ENCODE measurements at regions not wholly inside any gene's neighbourhood (a gene's known extent, or its start where the extent isn't known, plus 50 kb on each side); places are given as distances from the start of the nearest gene placed in this dataset.

DNA sequence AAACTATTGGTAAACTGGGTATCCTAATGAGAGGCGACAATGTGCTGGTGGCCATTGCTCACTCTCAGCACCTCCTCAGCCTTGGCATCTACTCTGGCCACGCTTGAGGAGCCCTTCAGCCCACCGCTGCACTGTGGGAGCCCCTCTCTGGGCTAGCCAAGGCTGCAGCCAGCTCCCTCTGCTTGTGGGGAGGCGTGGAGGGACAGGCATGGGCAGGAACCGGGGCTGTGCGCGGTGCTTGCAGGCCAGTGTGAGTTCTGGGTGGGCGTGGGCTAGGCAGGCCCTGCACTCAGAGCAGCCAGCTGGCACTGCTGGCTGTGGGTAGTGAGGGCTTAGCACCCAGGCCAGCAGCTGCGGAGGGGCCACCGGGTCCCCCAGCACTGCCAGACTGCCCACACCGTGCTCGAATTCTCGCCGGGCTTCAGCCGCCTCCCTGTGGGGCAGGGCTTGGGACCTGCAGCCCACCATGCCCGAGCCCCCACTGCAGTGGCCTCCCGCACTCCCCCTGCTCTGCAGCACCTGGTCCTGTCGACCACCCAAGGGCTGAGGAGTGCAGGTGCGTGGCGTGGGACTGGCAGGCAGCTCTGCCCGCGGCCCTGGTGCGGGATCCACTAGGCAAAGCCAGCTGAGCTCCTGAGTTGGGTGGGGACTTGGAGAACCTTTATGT lies 575.9 kb upstream of the ANO3 start:
- Histone ChIP-seq H3K4me3 (ENCODE audit: low read length) (no peak overlapping the region), H3K4me1 (ENCODE audit: insufficient read depth, low read length) (no peaks in the 10 kb centered on the region)
- 88% methylated on average over 23 of the region's 23 CpGs for WGBS

DNA sequence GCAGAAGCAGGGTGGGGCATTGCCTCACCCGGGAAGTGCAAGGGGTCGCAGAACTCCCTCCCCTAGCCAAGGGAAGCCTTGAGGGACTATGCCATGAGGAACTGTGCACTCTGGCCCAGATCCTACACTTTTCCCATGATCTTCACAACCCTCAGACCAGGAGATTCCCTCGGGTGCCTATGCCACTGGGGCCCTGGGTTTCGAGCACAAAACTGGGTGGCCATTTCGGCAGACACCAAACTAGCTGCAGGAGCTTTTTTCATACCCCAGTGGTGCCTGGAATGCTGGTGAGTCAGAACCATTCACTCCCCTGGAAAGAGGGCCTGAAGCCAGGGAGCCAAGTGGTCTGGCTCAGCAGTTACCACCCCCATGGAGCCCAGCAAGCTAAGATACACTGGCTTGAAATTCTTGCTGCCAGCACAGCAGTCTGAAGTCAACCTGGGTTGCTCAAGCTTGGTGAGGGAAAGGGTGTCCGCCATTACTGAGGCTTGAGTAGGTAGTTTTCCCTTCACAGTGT lies 573.7 kb upstream of the ANO3 start:
- H3K27me3 ChIP-seq (ENCODE audit: insufficient read depth, low read length) = no peaks in the 10 kb centered on the region
- H3K9me3 ChIP-seq (ENCODE audit: insufficient read depth, low read depth, low read length) = peaks cover 18% of the 10 kb centered on the region
- H3K36me3 ChIP-seq (ENCODE audit: insufficient read depth, low read length) = no peaks in the 10 kb centered on the region
- no peaks in the 10 kb centered on the region for H3K4me1 ChIP-seq (ENCODE audit: insufficient read depth, low read length)
- no peak overlapping the region for H3K4me3 ChIP-seq (ENCODE audit: low read length)
- no peak overlapping the region for H3K27ac ChIP-seq (ENCODE audit: low read depth, low read length)
- H3K9ac ChIP-seq (ENCODE audit: low read depth, low read length) = no peak overlapping the region
- 87% methylated on average over 6 of the region's 6 CpGs for WGBS

More for the DNA sequence above, 575.9 kb upstream of the ANO3 start:
- H3K27me3 ChIP-seq (ENCODE audit: insufficient read depth, low read length) = no peaks in the 10 kb centered on the region
- no peaks in the 10 kb centered on the region for H3K36me3 ChIP-seq (ENCODE audit: insufficient read depth, low read length)
- H3K9ac ChIP-seq (ENCODE audit: low read depth, low read length) = no peak overlapping the region
- H3K9me3 ChIP-seq (ENCODE audit: insufficient read depth, low read depth, low read length) = peaks cover 18% of the 10 kb centered on the region
- no peak overlapping the region for H3K27ac ChIP-seq (ENCODE audit: low read depth, low read length)

DNA sequence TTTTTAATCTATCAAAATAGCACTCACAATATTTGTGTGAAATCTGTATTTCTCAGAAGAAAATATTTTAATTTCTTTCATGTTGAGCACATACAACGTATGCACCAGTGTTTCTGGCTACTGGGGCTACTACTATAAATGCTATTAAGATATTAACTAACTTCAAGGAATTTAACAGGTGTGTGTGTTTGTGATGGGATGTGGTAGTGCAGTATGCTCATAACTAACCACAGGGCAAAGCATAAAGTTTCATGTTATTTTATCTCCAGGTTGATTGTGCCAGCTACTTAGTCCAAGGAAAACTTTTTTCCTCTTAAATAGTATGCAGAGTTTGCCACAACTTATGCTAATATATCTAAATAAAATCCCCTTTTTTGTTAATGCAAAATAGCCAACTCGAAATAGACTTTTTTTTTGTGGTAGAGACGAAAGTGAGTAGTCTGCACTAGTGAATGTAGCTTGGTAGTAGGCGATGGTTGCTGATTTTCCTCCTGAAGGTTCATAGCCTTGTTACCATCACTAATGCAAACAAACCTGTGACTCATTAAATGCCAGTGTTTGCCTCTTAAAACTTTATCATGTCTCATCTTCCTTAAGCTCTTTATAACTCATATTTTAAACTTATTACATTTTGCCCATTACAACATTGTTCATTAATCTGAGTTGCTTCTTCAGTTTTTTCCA lies 565.5 kb upstream of the ANO3 start:
- H3K36me3 ChIP-seq (ENCODE audit: insufficient read depth, low read length) = no peaks in the 10 kb centered on the region
- no peaks in the 10 kb centered on the region for H3K9me3 ChIP-seq (ENCODE audit: insufficient read depth, low read depth, low read length)
- H3K27me3 ChIP-seq (ENCODE audit: insufficient read depth, low read length) = no peaks in the 10 kb centered on the region
- 95% methylated on average over 3 of the region's 4 CpGs for WGBS
- no peak overlapping the region for H3K9ac ChIP-seq (ENCODE audit: low read depth, low read length)
- no peak overlapping the region for H3K27ac ChIP-seq (ENCODE audit: low read depth, low read length)
- no peak overlapping the region for H3K4me3 ChIP-seq (ENCODE audit: low read length)
- H3K4me1 ChIP-seq (ENCODE audit: insufficient read depth, low read length) = peaks cover 11% of the 10 kb centered on the region

DNA sequence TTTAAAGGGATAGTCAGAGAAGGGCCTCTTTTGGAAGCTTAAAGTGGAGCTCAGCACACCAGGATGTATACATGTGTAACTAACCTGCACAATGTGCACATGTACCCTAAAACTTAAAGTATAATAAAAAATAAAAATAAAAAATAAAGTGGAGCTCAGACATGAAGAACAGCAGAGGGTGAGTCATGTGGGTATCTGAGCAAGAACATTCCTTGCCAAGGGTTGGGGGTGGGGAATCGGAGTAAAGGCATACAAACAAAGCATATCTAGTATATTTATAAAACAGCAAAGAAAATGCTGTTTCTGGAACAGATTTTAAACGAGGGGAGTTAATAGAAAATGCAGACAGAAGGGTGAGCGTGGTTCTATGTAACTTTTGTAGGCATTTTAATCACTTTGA lies 562.6 kb upstream of the ANO3 start:
- peaks cover 11% of the 10 kb centered on the region for H3K4me1 ChIP-seq (ENCODE audit: insufficient read depth, low read length)
- H3K36me3 ChIP-seq (ENCODE audit: insufficient read depth, low read length) = no peaks in the 10 kb centered on the region
- H3K27ac ChIP-seq (ENCODE audit: low read depth, low read length) = no peak overlapping the region
- H3K4me3 ChIP-seq (ENCODE audit: low read length) = no peak overlapping the region
- no peaks in the 10 kb centered on the region for H3K27me3 ChIP-seq (ENCODE audit: insufficient read depth, low read length)
- H3K9me3 ChIP-seq (ENCODE audit: insufficient read depth, low read depth, low read length) = no peaks in the 10 kb centered on the region
- H3K9ac ChIP-seq (ENCODE audit: low read depth, low read length) = no peak overlapping the region
- WGBS = 90% methylated on average over 2 of the region's 3 CpGs

DNA sequence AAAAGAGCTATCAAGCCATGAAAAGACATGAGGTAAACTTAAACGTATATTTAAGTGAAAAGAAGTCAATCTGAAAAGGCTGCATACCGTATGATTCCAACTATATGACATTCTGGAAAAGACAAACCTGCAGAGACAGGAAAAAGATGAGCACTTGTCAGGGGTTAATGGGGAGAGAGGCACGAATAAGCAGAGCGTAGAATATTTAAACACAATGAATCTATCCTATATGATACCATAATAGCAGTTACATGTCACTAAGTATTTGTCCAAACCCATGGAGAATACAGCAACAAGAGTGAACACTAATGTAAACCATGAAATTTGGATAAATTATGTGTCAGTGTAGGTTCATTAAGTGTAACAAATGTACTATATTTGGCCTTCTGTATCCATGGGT lies 560.3 kb upstream of the ANO3 start:
- Histone ChIP-seq H3K9me3 (ENCODE audit: insufficient read depth, low read depth, low read length) (no peaks in the 10 kb centered on the region), H3K27me3 (ENCODE audit: insufficient read depth, low read length) (no peaks in the 10 kb centered on the region), H3K9ac (ENCODE audit: low read depth, low read length) (no peak overlapping the region), H3K36me3 (ENCODE audit: insufficient read depth, low read length) (no peaks in the 10 kb centered on the region), H3K27ac (ENCODE audit: low read depth, low read length) (no peak overlapping the region), H3K4me1 (ENCODE audit: insufficient read depth, low read length) (peaks cover 11% of the 10 kb centered on the region), H3K4me3 (ENCODE audit: low read length) (no peak overlapping the region)
- WGBS = 89% methylated on average over 2 of the region's 4 CpGs

DNA sequence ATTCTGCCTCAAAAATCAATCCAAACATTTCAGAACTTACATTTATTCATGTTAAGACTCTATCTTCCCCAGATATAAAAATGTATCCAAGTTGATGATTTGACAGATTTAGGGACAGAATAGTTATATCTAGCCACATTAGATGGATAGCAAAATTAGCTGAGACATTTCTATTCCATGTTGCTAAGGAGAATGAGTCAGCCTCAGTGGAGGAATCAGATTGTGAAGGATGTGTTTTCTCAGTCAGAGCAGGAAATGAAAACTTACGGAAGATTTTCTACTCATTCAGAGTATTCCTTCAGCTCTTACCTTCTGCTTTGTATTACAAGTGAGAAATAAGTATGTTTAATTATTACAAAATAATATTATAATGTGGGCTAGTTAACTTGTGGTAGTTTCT lies 556.3 kb upstream of the ANO3 start:
- Histone ChIP-seq H3K4me3 (ENCODE audit: low read length) (no peak overlapping the region), H3K9me3 (ENCODE audit: insufficient read depth, low read depth, low read length) (no peaks in the 10 kb centered on the region), H3K9ac (ENCODE audit: low read depth, low read length) (no peak overlapping the region), H3K4me1 (ENCODE audit: insufficient read depth, low read length) (no peaks in the 10 kb centered on the region), H3K36me3 (ENCODE audit: insufficient read depth, low read length) (no peaks in the 10 kb centered on the region), H3K27me3 (ENCODE audit: insufficient read depth, low read length) (no peaks in the 10 kb centered on the region), H3K27ac (ENCODE audit: low read depth, low read length) (no peak overlapping the region)
- no CpG with 5 or more reads among the region's 1 CpG for WGBS

DNA sequence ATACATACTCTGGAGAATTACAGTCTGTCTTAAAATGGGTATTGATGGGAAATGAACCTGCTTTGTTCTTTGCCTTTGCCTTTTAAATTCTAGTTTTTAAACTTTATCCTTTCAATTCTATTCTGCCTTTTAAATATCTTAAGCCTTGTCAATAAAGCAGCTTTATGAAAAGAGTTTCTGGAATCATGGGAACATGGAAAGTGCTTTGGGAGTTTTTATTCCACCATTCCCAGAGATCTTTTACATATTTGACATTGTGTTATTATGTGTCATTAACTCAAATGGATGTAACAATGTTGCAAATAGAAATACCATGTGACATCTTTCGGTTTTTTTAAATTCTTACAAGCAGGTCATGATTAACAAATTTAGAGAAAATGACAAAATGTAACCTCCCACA lies 555.7 kb upstream of the ANO3 start:
- Histone ChIP-seq H3K27ac (ENCODE audit: low read depth, low read length) (no peak overlapping the region), H3K36me3 (ENCODE audit: insufficient read depth, low read length) (no peaks in the 10 kb centered on the region), H3K4me3 (ENCODE audit: low read length) (no peak overlapping the region), H3K4me1 (ENCODE audit: insufficient read depth, low read length) (no peaks in the 10 kb centered on the region), H3K27me3 (ENCODE audit: insufficient read depth, low read length) (no peaks in the 10 kb centered on the region), H3K9ac (ENCODE audit: low read depth, low read length) (no peak overlapping the region), H3K9me3 (ENCODE audit: insufficient read depth, low read depth, low read length) (no peaks in the 10 kb centered on the region)
- WGBS = 100% methylated on average over 1 of the region's 1 CpG

DNA sequence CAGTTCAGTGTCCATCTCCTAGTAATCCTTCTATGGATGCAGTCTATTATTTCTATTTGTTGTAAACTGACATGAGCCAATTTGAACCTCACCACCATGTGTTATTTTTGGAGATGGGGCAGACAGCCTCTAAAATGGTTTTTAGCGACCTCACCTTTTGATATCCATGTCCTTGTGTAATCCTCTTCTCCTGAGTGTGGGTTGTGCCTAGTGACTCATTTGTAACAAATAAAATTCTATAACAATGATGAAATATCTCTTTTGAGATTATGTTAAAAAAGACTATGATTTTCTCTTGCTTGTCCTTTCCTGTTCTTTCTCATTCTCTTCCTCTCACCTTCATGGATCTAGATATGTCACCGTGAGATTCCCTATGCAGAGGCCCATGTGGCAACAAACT lies 554.6 kb upstream of the ANO3 start:
- no peak overlapping the region for H3K9ac ChIP-seq (ENCODE audit: low read depth, low read length)
- H3K4me1 ChIP-seq (ENCODE audit: insufficient read depth, low read length) = no peaks in the 10 kb centered on the region
- no peaks in the 10 kb centered on the region for H3K9me3 ChIP-seq (ENCODE audit: insufficient read depth, low read depth, low read length)
- no peaks in the 10 kb centered on the region for H3K27me3 ChIP-seq (ENCODE audit: insufficient read depth, low read length)
- no peak overlapping the region for H3K4me3 ChIP-seq (ENCODE audit: low read length)
- H3K27ac ChIP-seq (ENCODE audit: low read depth, low read length) = no peak overlapping the region
- over 99% methylated on average over 2 of the region's 2 CpGs for WGBS
- H3K36me3 ChIP-seq (ENCODE audit: insufficient read depth, low read length) = no peaks in the 10 kb centered on the region

DNA sequence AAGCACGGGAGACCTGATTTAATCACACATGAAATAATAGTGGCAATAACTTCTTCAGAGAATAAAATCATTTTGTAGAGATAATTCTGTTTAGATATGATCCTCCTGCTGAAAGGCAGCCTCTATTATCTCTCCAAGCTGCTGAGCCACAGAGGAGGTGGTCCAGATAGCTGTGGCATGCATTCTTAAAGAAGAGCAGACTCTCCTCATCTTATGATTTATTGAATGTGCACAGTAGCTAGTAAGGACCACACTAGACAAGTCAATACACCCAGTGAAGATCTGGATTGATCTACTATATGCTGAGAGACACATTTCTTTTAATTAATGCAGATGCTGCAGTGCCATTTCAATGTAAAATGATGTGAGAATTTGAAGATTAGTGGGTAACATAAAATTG lies 552.9 kb upstream of the ANO3 start:
- no peak overlapping the region for H3K4me3 ChIP-seq (ENCODE audit: low read length)
- H3K4me1 ChIP-seq (ENCODE audit: insufficient read depth, low read length) = no peaks in the 10 kb centered on the region
- no CpG with 5 or more reads among the region's 1 CpG for WGBS
- H3K27me3 ChIP-seq (ENCODE audit: insufficient read depth, low read length) = no peaks in the 10 kb centered on the region
- no peak overlapping the region for H3K9ac ChIP-seq (ENCODE audit: low read depth, low read length)
- no peaks in the 10 kb centered on the region for H3K9me3 ChIP-seq (ENCODE audit: insufficient read depth, low read depth, low read length)
- no peak overlapping the region for H3K27ac ChIP-seq (ENCODE audit: low read depth, low read length)
- no peaks in the 10 kb centered on the region for H3K36me3 ChIP-seq (ENCODE audit: insufficient read depth, low read length)

DNA sequence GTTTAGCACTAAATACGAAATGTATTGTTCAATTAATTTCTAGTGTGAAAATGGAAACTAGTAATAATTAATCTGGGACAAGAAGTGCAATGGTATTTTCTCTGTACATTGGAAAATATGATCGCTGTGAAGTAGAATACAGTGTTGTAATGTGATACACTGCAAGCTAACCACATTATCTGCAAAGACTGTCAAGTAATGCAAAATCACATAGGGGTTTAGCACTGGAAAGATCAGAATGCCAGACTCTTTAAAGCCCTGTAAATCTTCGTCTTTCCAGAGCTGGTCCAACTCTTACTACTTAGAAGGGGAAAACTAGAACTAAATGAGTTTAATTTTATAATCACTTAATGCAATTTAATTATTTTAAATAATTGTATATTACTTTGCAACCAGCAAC lies 544.5 kb upstream of the ANO3 start:
- Histone ChIP-seq H3K9ac (ENCODE audit: low read depth, low read length) (no peak overlapping the region), H3K36me3 (ENCODE audit: insufficient read depth, low read length) (no peaks in the 10 kb centered on the region), H3K9me3 (ENCODE audit: insufficient read depth, low read depth, low read length) (no peaks in the 10 kb centered on the region), H3K27me3 (ENCODE audit: insufficient read depth, low read length) (no peaks in the 10 kb centered on the region), H3K4me3 (ENCODE audit: low read length) (no peak overlapping the region), H3K4me1 (ENCODE audit: insufficient read depth, low read length) (no peaks in the 10 kb centered on the region), H3K27ac (ENCODE audit: low read depth, low read length) (no peak overlapping the region)
- WGBS = 45% methylated on average over 2 of the region's 3 CpGs

DNA sequence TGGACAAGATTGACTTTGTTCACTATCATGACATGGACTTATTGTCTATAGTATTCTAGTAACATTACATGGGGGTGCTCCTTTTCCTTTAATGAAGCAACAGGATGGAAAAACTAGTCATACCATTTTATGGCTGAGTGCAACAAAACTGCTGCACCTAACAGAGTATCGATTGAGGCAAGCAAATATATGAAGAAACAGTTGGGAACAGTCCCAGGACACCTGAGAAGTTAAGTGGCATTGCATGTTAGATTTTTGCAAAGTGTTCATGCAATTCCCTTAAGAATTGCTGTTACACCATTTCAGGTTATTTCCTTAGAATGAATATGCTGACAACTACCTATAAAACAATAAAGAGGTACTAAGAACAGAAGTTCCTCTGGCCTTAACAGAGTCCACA lies 541.5 kb upstream of the ANO3 start:
- Histone ChIP-seq H3K9me3 (ENCODE audit: insufficient read depth, low read depth, low read length) (no peaks in the 10 kb centered on the region), H3K9ac (ENCODE audit: low read depth, low read length) (no peak overlapping the region), H3K4me3 (ENCODE audit: low read length) (no peak overlapping the region), H3K27ac (ENCODE audit: low read depth, low read length) (no peak overlapping the region), H3K27me3 (ENCODE audit: insufficient read depth, low read length) (no peaks in the 10 kb centered on the region), H3K36me3 (ENCODE audit: insufficient read depth, low read length) (no peaks in the 10 kb centered on the region), H3K4me1 (ENCODE audit: insufficient read depth, low read length) (no peaks in the 10 kb centered on the region)
- WGBS = 98% methylated on average over 1 of the region's 1 CpG

Measured in HUES64 (cell line).